Trophoblast cell (in vitro differentiated cells and primary cell): ENCODE measurements at regions not wholly inside any gene's neighbourhood (a gene's known extent, or its start where the extent isn't known, plus 50 kb on each side); places are given as distances from the start of the nearest gene placed in this dataset.

Experiments
- DNase-seq, 2 donors: peaks; one replicate each; pipeline ENCODE4 v3.0.0-alpha.2; 2016
- H2AFZ ChIP-seq: 2 replicates; pipeline ENCODE4 v1.6.1; 2013; ENCODE audit warnings: low read length, moderate library complexity, mild to moderate bottlenecking; ENCODE audit not compliant: insufficient read depth, poor library complexity
- H2AK5ac ChIP-seq: 2 replicates; pipeline ENCODE4 v1.6.1; 2013; ENCODE audit warnings: mild to moderate bottlenecking, low read length
- H2BK120ac ChIP-seq: 2 replicates; pipeline ENCODE4 v1.6.1; 2013; ENCODE audit warnings: low read length, mild to moderate bottlenecking, moderate library complexity; ENCODE audit not compliant: insufficient read depth, poor library complexity
- H2BK12ac ChIP-seq: 2 replicates; pipeline ENCODE4 v1.6.1; 2013; ENCODE audit warnings: mild to moderate bottlenecking, low read length, moderate library complexity
- H2BK5ac ChIP-seq: 2 replicates; pipeline ENCODE4 v1.6.1; 2013; ENCODE audit warnings: low read length, low read depth, moderate library complexity, mild to moderate bottlenecking; ENCODE audit not compliant: poor library complexity
- H3K14ac ChIP-seq: 2 replicates; pipeline ENCODE4 v1.6.1; 2013; ENCODE audit warnings: mild to moderate bottlenecking, low read length
- H3K18ac ChIP-seq: 2 replicates; pipeline ENCODE4 v1.6.1; 2013; ENCODE audit warnings: mild to moderate bottlenecking, low read length
- H3K23ac ChIP-seq: 2 replicates; pipeline ENCODE4 v1.6.1; 2013; ENCODE audit warnings: low read length
- H3K27ac ChIP-seq: 2 replicates; pipeline ENCODE4 v1.5.1; 2013; ENCODE audit warnings: low read depth, mild to moderate bottlenecking, inconsistent platforms, low read length, moderate library complexity
- H3K27me3 ChIP-seq: 2 replicates; pipeline ENCODE4 v1.6.1; 2013; ENCODE audit warnings: inconsistent platforms, mild to moderate bottlenecking, low read length, moderate library complexity; ENCODE audit not compliant: insufficient read depth
- H3K36me3 ChIP-seq, 2 experiments: 1 replicate in 1 of 2; 2 replicates in 1 of 2; pipeline ENCODE4 v1.6.1; 2013; ENCODE audit warnings: low read length in 2 of 2, mild to moderate bottlenecking in 2 of 2, moderate library complexity in 1 of 2; ENCODE audit not compliant: insufficient read depth in 2 of 2, control insufficient read depth in 1 of 2
- H3K4ac ChIP-seq: 2 replicates; pipeline ENCODE4 v1.6.1; 2013; ENCODE audit warnings: low read depth, mild to moderate bottlenecking, low read length, moderate library complexity
- H3K4me1 ChIP-seq, 2 experiments: 1 replicate in 1 of 2; 2 replicates in 1 of 2; pipeline ENCODE4 v1.6.1; 2013; ENCODE audit warnings: low read length in 2 of 2, mild to moderate bottlenecking in 2 of 2, moderate library complexity in 1 of 2; ENCODE audit not compliant: insufficient read depth in 2 of 2, control insufficient read depth in 1 of 2
- H3K4me2 ChIP-seq: 2 replicates; pipeline ENCODE4 v1.6.1; 2013; ENCODE audit warnings: inconsistent platforms, mild to moderate bottlenecking, low read length, moderate library complexity
- H3K4me3 ChIP-seq: 2 replicates; pipeline ENCODE4 v1.5.1; 2013; ENCODE audit warnings: mild to moderate bottlenecking, low read depth, low read length, inconsistent platforms
- H3K79me1 ChIP-seq: one replicate; pipeline ENCODE4 v1.6.1; 2013; ENCODE audit warnings: low read length
- H3K79me2 ChIP-seq: 2 replicates; pipeline ENCODE4 v1.6.1; 2013; ENCODE audit warnings: low read length, mild to moderate bottlenecking; ENCODE audit not compliant: control insufficient read depth, insufficient read depth, poor library complexity
- H3K9ac ChIP-seq: 2 replicates; pipeline ENCODE4 v1.6.1; 2013; ENCODE audit warnings: mild to moderate bottlenecking, low read length
- H3K9me3 ChIP-seq: 2 replicates; pipeline ENCODE4 v1.6.1; 2013; ENCODE audit warnings: low read depth, mild to moderate bottlenecking, control low read depth, inconsistent platforms, low read length; ENCODE audit not compliant: insufficient read depth
- H4K12ac ChIP-seq: 2 replicates; pipeline ENCODE4 v1.6.1; 2013; ENCODE audit warnings: low read depth, mild to moderate bottlenecking, low read length, moderate library complexity
- H4K8ac ChIP-seq: 2 replicates; pipeline ENCODE4 v1.6.1; 2013; ENCODE audit warnings: low read depth, mild to moderate bottlenecking, low read length, moderate library complexity
- H4K91ac ChIP-seq: one replicate; pipeline ENCODE4 v1.6.1; 2013; ENCODE audit warnings: low read depth, mild to moderate bottlenecking, low read length, moderate library complexity
- WGBS: extraction: QIAGEN DNeasy Blood & Tissue Kit; methylation state at CpG from one replicate; pipeline ENCODE4 v1.1.7; 2013; ENCODE audit warnings: missing lambda C conversion rate; ENCODE audit not compliant: insufficient read length, insufficient coverage; ENCODE audit errors: extremely low coverage; 5-methylcytosine and 5-hydroxymethylcytosine counted together

- DNase-seq = no peak
- Histone ChIP-seq H3K4me2 (no peak overlapping the region), H2AFZ (no peak overlapping the region), H3K9ac (no peak overlapping the region), H3K4ac (no peak overlapping the region), H3K4me1 (no peaks in the 10 kb centered on the region), H3K79me1 (no peaks in the 10 kb centered on the region), H3K9me3 (no peaks in the 10 kb centered on the region), H3K23ac (no peak overlapping the region), H4K91ac (no peak overlapping the region), H2AK5ac (no peak overlapping the region), H2BK120ac (no peak overlapping the region), H3K36me3 (no peaks in the 10 kb centered on the region), H2BK12ac (no peak overlapping the region), H2BK5ac (no peak overlapping the region), H3K27me3 (no peaks in the 10 kb centered on the region), H4K8ac (no peak overlapping the region), H3K18ac (no peak overlapping the region), H3K14ac (no peak overlapping the region), H4K12ac (no peak overlapping the region), H3K27ac (no peak overlapping the region), H3K4me3 (no peak overlapping the region), H3K79me2 (no peaks in the 10 kb centered on the region)
- no CpG with 5 or more reads among the region's 5 CpGs for WGBS
Observed at GRCh38 chr1:14061722-14062121, 361.7 kb downstream of the PRDM2 start.

- no peaks in the 10 kb centered on the region for H3K9me3 ChIP-seq
- H2BK120ac ChIP-seq = no peak overlapping the region
- no peak overlapping the region for H2BK5ac ChIP-seq
- H3K4ac ChIP-seq = no peak overlapping the region
- H3K79me1 ChIP-seq = no peaks in the 10 kb centered on the region
- H2AFZ ChIP-seq = no peak overlapping the region
- H2AK5ac ChIP-seq = no peak overlapping the region
- no peak overlapping the region for H3K27ac ChIP-seq
- no peak overlapping the region for H3K23ac ChIP-seq
- no peaks in the 10 kb centered on the region for H3K4me1 ChIP-seq
- no peak overlapping the region for H3K9ac ChIP-seq
- H4K12ac ChIP-seq = no peak overlapping the region
- H3K27me3 ChIP-seq = no peaks in the 10 kb centered on the region
- no peaks in the 10 kb centered on the region for H3K36me3 ChIP-seq
- H4K91ac ChIP-seq = no peak overlapping the region
- no peak overlapping the region for H3K14ac ChIP-seq
- H3K4me2 ChIP-seq = no peak overlapping the region
- H3K79me2 ChIP-seq = no peaks in the 10 kb centered on the region
- no CpG with 5 or more reads among the region's 4 CpGs for WGBS
- no peak overlapping the region for H2BK12ac ChIP-seq
- no peak overlapping the region for H4K8ac ChIP-seq
- no peak for DNase-seq
- no peak overlapping the region for H3K4me3 ChIP-seq
- no peak overlapping the region for H3K18ac ChIP-seq
Observed at GRCh38 chr1:14062669-14063068, 362.7 kb downstream of the PRDM2 start.

- Histone ChIP-seq H3K23ac (no peak overlapping the region), H3K27me3 (no peaks in the 10 kb centered on the region), H4K91ac (no peak overlapping the region), H3K27ac (no peak overlapping the region), H3K4me2 (no peak overlapping the region), H3K18ac (no peak overlapping the region), H3K9me3 (no peaks in the 10 kb centered on the region), H4K12ac (no peak overlapping the region), H3K9ac (no peak overlapping the region), H3K14ac (no peak overlapping the region), H4K8ac (no peak overlapping the region), H2AK5ac (no peak overlapping the region), H3K79me2 (no peaks in the 10 kb centered on the region), H3K4me3 (no peak overlapping the region), H3K79me1 (no peaks in the 10 kb centered on the region), H3K36me3 (no peaks in the 10 kb centered on the region), H3K4me1 (no peaks in the 10 kb centered on the region), H3K4ac (no peak overlapping the region), H2BK12ac (no peak overlapping the region), H2BK5ac (no peak overlapping the region), H2AFZ (no peak overlapping the region), H2BK120ac (no peak overlapping the region)
- no CpG with 5 or more reads among the region's 14 CpGs for WGBS
- no peak for DNase-seq
Observed at GRCh38 chr1:14064649-14065442, 364.9 kb downstream of the PRDM2 start.

- Histone ChIP-seq H4K91ac (no peak overlapping the region), H3K14ac (no peak overlapping the region), H3K36me3 (no peaks in the 10 kb centered on the region), H3K4me3 (no peak overlapping the region), H4K8ac (no peak overlapping the region), H3K27me3 (no peaks in the 10 kb centered on the region), H2AK5ac (no peak overlapping the region), H3K9me3 (no peaks in the 10 kb centered on the region), H2AFZ (no peak overlapping the region), H2BK5ac (no peak overlapping the region), H3K9ac (no peak overlapping the region), H2BK12ac (no peak overlapping the region), H3K4ac (no peak overlapping the region), H4K12ac (no peak overlapping the region), H3K23ac (no peak overlapping the region), H3K27ac (no peak overlapping the region), H3K4me1 (no peaks in the 10 kb centered on the region), H3K4me2 (no peak overlapping the region), H2BK120ac (no peak overlapping the region), H3K18ac (no peak overlapping the region), H3K79me1 (no peaks in the 10 kb centered on the region), H3K79me2 (no peaks in the 10 kb centered on the region)
- no CpG with 5 or more reads among the region's 6 CpGs for WGBS
- DNase-seq = no peak
Observed at GRCh38 chr1:14065486-14065885, 365.5 kb downstream of the PRDM2 start.
